HCT116 (cell line): ENCODE measurements at regions not wholly inside any gene's neighbourhood (a gene's known extent, or its start where the extent isn't known, plus 50 kb on each side); places are given as distances from the start of the nearest gene placed in this dataset.

Experiments used
- ATAC-seq: fragments of 200-7000 bp; cut with Tn5 transposase; 2 replicates; pipeline ENCODE4 v1.9.1; 2020; ENCODE audit warnings: mild to moderate bottlenecking, moderate library complexity
- BruUV-seq: library from RNA; stranded (reverse); fragments of 400-500 nt; replicated peaks from 2 replicates; lab custom pipeline; 2021; lab: Mats Ljungman, UMichigan
- CTCF ChIA-PET: fragments of 300-600 bp; sonication (Branson Sonifier 250); formaldehyde crosslinking; loops from one replicate; lab custom pipeline; 2021; ENCODE audit warnings: antibody characterized with exemption; lab: Charles Lee
- POLR2A ChIA-PET: fragments of 300-600, 350-600 bp; sonication (Branson Sonifier 250); formaldehyde crosslinking; loops from one replicate; lab custom pipeline; 2021; ENCODE audit warnings: antibody characterized with exemption; lab: Charles Lee
- RAD21 ChIA-PET, 2 experiments: fragments of 300-600 bp; sonication (Branson Sonifier 250); formaldehyde crosslinking; loops; one replicate each; lab custom pipeline; 2023; ENCODE audit warnings: low total read pairs in 2 of 2; ENCODE audit not compliant: uncharacterized antibody in 2 of 2, unreplicated experiment in 2 of 2, low non-redundant PET in 1 of 2; lab: Charles Lee
- DNase-seq: peaks from one replicate; pipeline ENCODE4 v3.0.0-alpha.2; 2010; ENCODE audit warnings: low read depth, low spot score
- H2AFZ ChIP-seq: fragments of 200-600 bp; shearing (Covaris generic), sonication (generic); 2 replicates; pipeline ENCODE4 v1.6.1; 2017; ENCODE audit warnings: low read depth, mixed run types, mixed read lengths, antibody characterized with exemption, low read length; ENCODE audit not compliant: poor library complexity, severe bottlenecking
- H3K27ac ChIP-seq: 2 replicates; pipeline ENCODE4 v1.5.1; 2012; ENCODE audit warnings: low read depth, low read length
- H3K27me3 ChIP-seq: fragments of 200-600 bp; sonication (generic); 2 replicates; pipeline ENCODE4 v1.6.1; 2016; ENCODE audit warnings: mixed run types, low read length, mixed read lengths; ENCODE audit not compliant: insufficient read depth
- H3K36me3 ChIP-seq, 2 experiments: fragments of 200-500 bp in 1 of 2; fragments of 200-600 bp in 1 of 2; sonication (Bioruptor generic) in 1 of 2; sonication (generic) in 1 of 2; 2 replicates each; pipeline versions ENCODE4 v1.5.1 to v1.6.1; 2014 to 2016; ENCODE audit warnings: low read length in 2 of 2, inconsistent platforms in 1 of 2, mixed read lengths in 1 of 2, mixed run types in 1 of 2; ENCODE audit not compliant: insufficient read depth in 2 of 2, control insufficient read depth in 1 of 2
- H3K4me1 ChIP-seq, 2 experiments: fragments of 200-600 bp in 1 of 2; sonication (generic) in 1 of 2; 2 replicates each; pipeline versions ENCODE4 v1.5.1 to v1.6.1; 2012 to 2017; ENCODE audit warnings: low read length in 2 of 2, inconsistent platforms in 1 of 2, mild to moderate bottlenecking in 1 of 2, mixed read lengths in 1 of 2, mixed run types in 1 of 2, moderate library complexity in 1 of 2; ENCODE audit not compliant: insufficient read depth in 2 of 2, control insufficient read depth in 1 of 2
- H3K4me2 ChIP-seq: fragments of 200-600 bp; sonication (generic); 2 replicates; pipeline ENCODE4 v1.6.1; 2017; ENCODE audit warnings: mixed run types, low read length, mixed read lengths
- H3K4me3 ChIP-seq, 2 experiments: fragments of 200-600 bp in 1 of 2; sonication (generic) in 1 of 2; replicated peaks in 1 of 2; 2 replicates each; pipeline ENCODE4 v1.5.1; 2011 to 2016; ENCODE audit warnings: low read length in 2 of 2, control low read depth in 1 of 2, low read depth in 1 of 2, mild to moderate bottlenecking in 1 of 2, mixed read lengths in 1 of 2, mixed run types in 1 of 2
- H3K79me2 ChIP-seq: fragments of 200-600 bp; sonication (generic); 2 replicates; pipeline ENCODE4 v1.6.1; 2017; ENCODE audit warnings: mild to moderate bottlenecking, mixed run types, low read length, moderate library complexity, mixed read lengths; ENCODE audit not compliant: insufficient read depth
- H3K9ac ChIP-seq: fragments of 200-600 bp; sonication (generic); 2 replicates; pipeline ENCODE4 v1.6.1; 2016; ENCODE audit warnings: low read length, mixed read lengths
- H3K9me2 ChIP-seq: fragments of 200-600 bp; sonication (generic), shearing (Covaris generic); 2 replicates; pipeline ENCODE4 v1.6.1; 2017; ENCODE audit warnings: mixed run types, mild to moderate bottlenecking, moderate library complexity; ENCODE audit not compliant: insufficient read depth
- H3K9me3 ChIP-seq, 2 experiments: fragments of 200-500 bp in 1 of 2; fragments of 200-600 bp in 1 of 2; sonication (Bioruptor generic) in 1 of 2; sonication (generic) in 1 of 2; 2 replicates each; pipeline ENCODE4 v1.6.1; 2014 to 2017; ENCODE audit warnings: low read length in 2 of 2, mixed read lengths in 2 of 2, inconsistent platforms in 1 of 2, low read depth in 1 of 2, mild to moderate bottlenecking in 1 of 2, mixed run types in 1 of 2, moderate library complexity in 1 of 2; ENCODE audit not compliant: control insufficient read depth in 1 of 2, insufficient read depth in 1 of 2
- H4K20me1 ChIP-seq: fragments of 200-600 bp; sonication (generic), shearing (Covaris generic); 2 replicates; pipeline ENCODE4 v1.6.1; 2017; ENCODE audit warnings: mixed run types, mild to moderate bottlenecking, moderate library complexity; ENCODE audit not compliant: insufficient read depth
- ATF3 ChIP-seq: IDR thresholded peaks from 2 replicates; pipeline ENCODE4 v1.6.1; 2012
- CBX3 ChIP-seq: IDR thresholded peaks from 2 replicates; pipeline ENCODE4 v1.6.1; 2012; ENCODE audit warnings: low read depth
- CEBPB ChIP-seq: IDR thresholded peaks from 2 replicates; pipeline ENCODE4 v1.6.1; 2012; ENCODE audit warnings: low read depth
- CTCF ChIP-seq, 3 experiments: fragments of 200-600 bp in 1 of 3; sonication (generic) in 1 of 3; IDR thresholded peaks in 2 of 3; conservative IDR thresholded peaks in 1 of 3; 2 replicates each; pipeline ENCODE4 v1.5.1; 2012 to 2017; ENCODE audit warnings: low read depth in 2 of 3, low read length in 2 of 3, antibody characterized with exemption in 1 of 3, borderline replicate concordance in 1 of 3, control low read depth in 1 of 3, mild to moderate bottlenecking in 1 of 3, mixed read lengths in 1 of 3, mixed run types in 1 of 3, moderate library complexity in 1 of 3; ENCODE audit not compliant: insufficient read depth in 1 of 3
- EZH2 ChIP-seq: fragments of 200-600 bp; sonication (generic); IDR thresholded peaks from 2 replicates; pipeline ENCODE4 v1.6.1; 2017; ENCODE audit warnings: antibody characterized with exemption, mixed run types
- EZH2phosphoT487 ChIP-seq: fragments of 200-600 bp; IDR thresholded peaks from 2 replicates; pipeline ENCODE4 v1.6.1; 2018; ENCODE audit warnings: antibody characterized with exemption, borderline replicate concordance
- JUND ChIP-seq: IDR thresholded peaks from 2 replicates; pipeline ENCODE4 v1.6.1; 2012
- MAX ChIP-seq: IDR thresholded peaks from 2 replicates; pipeline ENCODE4 v1.6.1; 2012
- POLR2A ChIP-seq: IDR thresholded peaks from 2 replicates; pipeline ENCODE4 v1.7.0; 2011; ENCODE audit warnings: borderline replicate concordance; ENCODE audit not compliant: insufficient read depth, insufficient read length; ENCODE audit errors: extremely low read depth
- POLR2AphosphoS5 ChIP-seq: IDR thresholded peaks from 2 replicates; pipeline ENCODE4 v1.6.1; 2011; ENCODE audit warnings: mild to moderate bottlenecking, low read depth, low read length, moderate library complexity
- RAD21 ChIP-seq: IDR thresholded peaks from 2 replicates; pipeline ENCODE4 v1.6.1; 2012; ENCODE audit warnings: low read depth, mild to moderate bottlenecking
- SRF ChIP-seq: IDR thresholded peaks from 2 replicates; pipeline ENCODE4 v1.6.1; 2012; ENCODE audit warnings: low read depth
- intact Hi-C: fragments of 100-400 bp; cut with micrococcal nuclease; formaldehyde crosslinking; loops from 2 replicates; pipeline ENCODE4 v1.10.0; 2022

GRCh38 chr5:17808566-17808965 is 174.3 kb downstream of the TAF11L14 start:
- ChIA-PET POLR2A (no interaction called here), CTCF (no interaction called here), RAD21 (no interaction called here)
- Histone ChIP-seq H3K4me2 (no peak overlapping the region), H3K4me1 (no peaks in the 10 kb centered on the region; a peak in 1 of 4 replicates), H4K20me1 (no peaks in the 10 kb centered on the region), H3K36me3 (no peaks in the 10 kb centered on the region), H3K27ac (no peak overlapping the region), H3K79me2 (no peaks in the 10 kb centered on the region), H3K9me2 (no peaks in the 10 kb centered on the region), H3K9me3 (peaks cover 3 to 33% of the 10 kb centered on the region in 2 experiments; a peak in 1 of 4 replicates), H3K27me3 (no peaks in the 10 kb centered on the region), H3K9ac (no peak overlapping the region), H2AFZ (no peak overlapping the region), H3K4me3 (no peak overlapping the region)
- intact Hi-C loops, result no loop called here
- ATAC-seq, result no peak
- no peak for TF ChIP-seq EZH2phosphoT487
- no peak for TF ChIP-seq JUND
- TF ChIP-seq CTCF (IDR thresholded peaks at IDR 0.05 in 2 of 3, conservative IDR thresholded peaks at IDR 0.05 in 1 of 3; ENCODE audit: borderline replicate concordance in 1 of 3, insufficient read depth in 1 of 3, low read depth in 2 of 3, low read length in 2 of 3), result no peak
- no peak for TF ChIP-seq CBX3
- no peak for TF ChIP-seq ATF3
- no peak for TF ChIP-seq SRF
- no peak for TF ChIP-seq EZH2
- TF ChIP-seq POLR2A, result no peak
- no peak for TF ChIP-seq POLR2AphosphoS5
- no peak for TF ChIP-seq CEBPB
- no peak for TF ChIP-seq RAD21
- no peak for TF ChIP-seq MAX
- BruUV-seq, result no TSS peak
- DNase-seq, result no peak
